Neural progenitor cell (in vitro differentiated cells): ENCODE measurements at regions not wholly inside any gene's neighbourhood (a gene's known extent, or its start where the extent isn't known, plus 50 kb on each side); places are given as distances from the start of the nearest gene placed in this dataset.

Source experiments
- DNase-seq: peaks from one replicate; pipeline ENCODE4 v3.0.0-alpha.2; 2016; ENCODE audit warnings: low spot score
- H2AFZ ChIP-seq: fragments of 200-600 bp; sonication (generic); replicated peaks from 2 replicates; pipeline ENCODE4 v1.6.1; 2016; ENCODE audit warnings: antibody characterized with exemption
- H3F3A ChIP-seq: fragments of 200-600 bp; sonication (generic); 2 replicates; pipeline ENCODE4 v1.6.1; 2016; ENCODE audit warnings: antibody characterized with exemption, low read depth
- H3K27ac ChIP-seq: fragments of 200-600 bp; sonication (generic); 2 replicates; pipeline ENCODE4 v1.5.1; 2016; ENCODE audit warnings: mild to moderate bottlenecking
- H3K27me3 ChIP-seq: fragments of 200-600 bp; sonication (generic); 2 replicates; pipeline ENCODE4 v1.6.1; 2016; ENCODE audit warnings: mild to moderate bottlenecking, moderate library complexity
- H3K36me3 ChIP-seq: fragments of 200-600 bp; sonication (generic); 2 replicates; pipeline ENCODE4 v1.5.1; 2016
- H3K4me1 ChIP-seq: fragments of 200-600 bp; sonication (generic); 2 replicates; pipeline ENCODE4 v1.6.1; 2016; ENCODE audit warnings: mixed run types
- H3K4me2 ChIP-seq: fragments of 200-600 bp; sonication (generic); 2 replicates; pipeline ENCODE4 v1.6.1; 2016
- H3K4me3 ChIP-seq: fragments of 200-600 bp; sonication (generic); 2 replicates; pipeline ENCODE4 v1.5.1; 2016
- H3K79me2 ChIP-seq: fragments of 200-600 bp; sonication (generic); 2 replicates; pipeline ENCODE4 v1.6.1; 2016; ENCODE audit warnings: low read depth
- H3K9ac ChIP-seq: fragments of 200-600 bp; sonication (generic); 2 replicates; pipeline ENCODE4 v1.6.1; 2016
- H3K9me3 ChIP-seq: fragments of 200-600 bp; sonication (generic); 2 replicates; pipeline ENCODE4 v1.5.1; 2016; ENCODE audit warnings: low read depth
- H4K20me1 ChIP-seq: fragments of 200-600 bp; sonication (generic); 2 replicates; pipeline ENCODE4 v1.6.1; 2016; ENCODE audit warnings: low read depth
- H3K27ac Mint-ChIP-seq: 3 replicates; pipeline ENCODE4 v1.8.0; 2021; ENCODE audit warnings: mixed read lengths
- H3K27me3 Mint-ChIP-seq: 2 replicates; pipeline ENCODE4 v1.8.0; 2022; ENCODE audit warnings: low read depth, mild to moderate bottlenecking, inconsistent platforms, moderate library complexity, mixed read lengths; ENCODE audit not compliant: insufficient read depth
- H3K36me3 Mint-ChIP-seq: 3 replicates; pipeline ENCODE4 v1.8.0; 2021; ENCODE audit warnings: mixed read lengths
- H3K4me1 Mint-ChIP-seq: 3 replicates; pipeline ENCODE4 v1.8.0; 2021; ENCODE audit warnings: mixed read lengths
- H3K4me3 Mint-ChIP-seq: 3 replicates; pipeline ENCODE4 v1.8.0; 2021; ENCODE audit warnings: mild to moderate bottlenecking, moderate library complexity, mixed read lengths
- H3K9me3 Mint-ChIP-seq: 3 replicates; pipeline ENCODE4 v1.8.0; 2020; ENCODE audit warnings: mixed read lengths
- EZH2 ChIP-seq: fragments of 200-600 bp; sonication (generic); IDR thresholded peaks from 2 replicates; pipeline ENCODE4 v1.6.1; 2017; ENCODE audit warnings: antibody characterized with exemption, mild to moderate bottlenecking, moderate library complexity
- EZH2phosphoT487 ChIP-seq: fragments of 200-600 bp; sonication (generic); IDR thresholded peaks from 2 replicates; pipeline ENCODE4 v1.6.1; 2017; ENCODE audit warnings: antibody characterized with exemption
- TF ChIP-seq, protein P1 (sequence below): fragments of 200-600 bp; sonication (generic); IDR thresholded peaks from 2 replicates; pipeline ENCODE4 v1.5.1; 2017; ENCODE audit warnings: antibody characterized with exemption, mild to moderate bottlenecking

DNA sequence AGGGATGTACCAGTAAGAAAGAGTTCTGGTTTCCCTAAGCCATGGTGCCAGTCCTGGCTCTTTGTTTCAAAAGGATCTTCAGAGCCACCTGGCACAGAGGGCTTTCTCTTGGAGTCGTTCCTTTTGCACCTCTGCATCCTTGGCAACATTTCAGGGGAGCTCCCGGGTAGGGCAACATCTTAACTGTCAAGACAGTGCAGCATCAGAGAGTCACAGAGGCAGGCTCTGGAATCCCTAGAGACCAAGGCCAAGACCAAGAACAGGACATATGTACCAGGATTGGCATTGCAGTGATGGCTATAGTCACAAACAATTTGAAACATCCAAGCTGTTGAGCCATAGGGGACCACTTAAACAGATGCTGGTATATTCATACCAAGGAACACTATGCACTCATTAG lies 129.4 kb upstream of the ADPGK start:
- Histone ChIP-seq H3K9ac (no peak overlapping the region), H3K4me3 (no peak overlapping the region), H2AFZ (no peak overlapping the region), H3K4me2 (no peak overlapping the region), H3K79me2 (no peaks in the 10 kb centered on the region), H3K27ac (no peak overlapping the region), H3F3A (no peaks in the 10 kb centered on the region), H3K36me3 (no peaks in the 10 kb centered on the region), H4K20me1 (no peaks in the 10 kb centered on the region), H3K9me3 (no peaks in the 10 kb centered on the region), H3K27me3 (no peaks in the 10 kb centered on the region), H3K4me1 (no peaks in the 10 kb centered on the region)
- TF ChIP-seq, protein P1, sequence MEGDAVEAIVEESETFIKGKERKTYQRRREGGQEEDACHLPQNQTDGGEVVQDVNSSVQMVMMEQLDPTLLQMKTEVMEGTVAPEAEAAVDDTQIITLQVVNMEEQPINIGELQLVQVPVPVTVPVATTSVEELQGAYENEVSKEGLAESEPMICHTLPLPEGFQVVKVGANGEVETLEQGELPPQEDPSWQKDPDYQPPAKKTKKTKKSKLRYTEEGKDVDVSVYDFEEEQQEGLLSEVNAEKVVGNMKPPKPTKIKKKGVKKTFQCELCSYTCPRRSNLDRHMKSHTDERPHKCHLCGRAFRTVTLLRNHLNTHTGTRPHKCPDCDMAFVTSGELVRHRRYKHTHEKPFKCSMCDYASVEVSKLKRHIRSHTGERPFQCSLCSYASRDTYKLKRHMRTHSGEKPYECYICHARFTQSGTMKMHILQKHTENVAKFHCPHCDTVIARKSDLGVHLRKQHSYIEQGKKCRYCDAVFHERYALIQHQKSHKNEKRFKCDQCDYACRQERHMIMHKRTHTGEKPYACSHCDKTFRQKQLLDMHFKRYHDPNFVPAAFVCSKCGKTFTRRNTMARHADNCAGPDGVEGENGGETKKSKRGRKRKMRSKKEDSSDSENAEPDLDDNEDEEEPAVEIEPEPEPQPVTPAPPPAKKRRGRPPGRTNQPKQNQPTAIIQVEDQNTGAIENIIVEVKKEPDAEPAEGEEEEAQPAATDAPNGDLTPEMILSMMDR: no peak
- no peak for TF ChIP-seq EZH2
- no peak for TF ChIP-seq EZH2phosphoT487
- Mint-ChIP-seq H3K36me3 (no peaks in the 10 kb centered on the region), H3K27ac (no peak overlapping the region), H3K27me3 (no peaks in the 10 kb centered on the region), H3K4me3 (no peak overlapping the region), H3K4me1 (no peaks in the 10 kb centered on the region), H3K9me3 (no peaks in the 10 kb centered on the region)
- DNase-seq: no peak

DNA sequence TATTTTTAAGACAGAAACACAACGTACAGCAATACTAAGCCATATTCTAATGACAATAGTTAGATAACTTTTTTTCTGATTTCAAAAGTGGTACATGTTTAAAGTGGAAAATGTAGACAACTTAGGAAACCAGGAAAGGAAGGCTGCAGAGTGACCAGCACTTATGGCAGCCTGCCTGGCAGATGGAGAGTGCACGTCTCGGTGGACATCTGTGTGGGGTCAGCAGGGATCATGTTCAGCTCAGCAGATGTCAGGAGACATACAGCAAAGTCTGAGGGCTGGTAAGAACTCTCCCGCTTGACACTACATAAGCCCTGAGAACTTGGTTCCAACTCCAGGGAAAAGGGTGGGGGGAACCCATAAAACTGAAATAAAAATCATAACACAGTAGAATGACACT lies 128.6 kb upstream of the ADPGK start:
- no peaks in the 10 kb centered on the region for H3K4me1 ChIP-seq
- Mint-ChIP-seq H3K4me3 (no peak overlapping the region), H3K4me1 (no peaks in the 10 kb centered on the region), H3K27me3 (no peaks in the 10 kb centered on the region), H3K36me3 (no peaks in the 10 kb centered on the region), H3K9me3 (no peaks in the 10 kb centered on the region), H3K27ac (no peak overlapping the region)
- no peak for DNase-seq
- no peak for TF ChIP-seq EZH2phosphoT487
- TF ChIP-seq EZH2: no peak
- TF ChIP-seq, protein P1: no peak
- H4K20me1 ChIP-seq: no peaks in the 10 kb centered on the region
- H2AFZ ChIP-seq: no peak overlapping the region
- H3F3A ChIP-seq: no peaks in the 10 kb centered on the region
- no peaks in the 10 kb centered on the region for H3K9me3 ChIP-seq
- H3K36me3 ChIP-seq: no peaks in the 10 kb centered on the region
- H3K27ac ChIP-seq: no peak overlapping the region
- H3K4me3 ChIP-seq: no peak overlapping the region
- H3K27me3 ChIP-seq: no peaks in the 10 kb centered on the region
- H3K4me2 ChIP-seq: no peak overlapping the region
- no peak overlapping the region for H3K9ac ChIP-seq
- no peaks in the 10 kb centered on the region for H3K79me2 ChIP-seq

DNA sequence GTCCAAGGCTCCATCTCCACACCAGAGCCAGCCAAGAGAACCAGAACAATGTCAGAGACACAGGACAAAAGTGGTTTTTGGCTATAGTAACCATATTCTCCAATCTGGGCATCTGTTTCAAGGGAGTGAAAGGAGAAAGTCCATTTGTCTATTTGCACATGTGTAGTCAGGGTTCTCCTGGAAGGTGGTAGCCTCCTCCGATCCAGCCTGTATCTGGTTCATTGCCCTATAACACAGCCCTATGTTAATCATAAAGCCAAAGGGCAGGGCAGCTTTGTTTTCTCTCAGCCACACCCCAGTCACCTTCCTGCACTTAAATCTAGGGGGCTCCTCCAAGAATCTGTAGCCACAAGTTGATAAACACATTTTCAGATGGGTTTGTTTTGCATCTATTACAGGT lies 128.1 kb upstream of the ADPGK start:
- no peak overlapping the region for H3K27ac ChIP-seq
- Mint-ChIP-seq H3K36me3 (no peaks in the 10 kb centered on the region), H3K4me1 (no peaks in the 10 kb centered on the region), H3K27me3 (no peaks in the 10 kb centered on the region), H3K4me3 (no peak overlapping the region), H3K27ac (no peak overlapping the region), H3K9me3 (no peaks in the 10 kb centered on the region)
- H4K20me1 ChIP-seq: no peaks in the 10 kb centered on the region
- DNase-seq: no peak
- no peak overlapping the region for H3K9ac ChIP-seq
- H3K79me2 ChIP-seq: no peaks in the 10 kb centered on the region
- H3K9me3 ChIP-seq: no peaks in the 10 kb centered on the region
- no peak overlapping the region for H3K4me3 ChIP-seq
- TF ChIP-seq EZH2 (no peak), EZH2phosphoT487 (no peak)
- TF ChIP-seq, protein P1: no peak
- H3K4me2 ChIP-seq: no peak overlapping the region
- H3K36me3 ChIP-seq: no peaks in the 10 kb centered on the region
- H3K27me3 ChIP-seq: no peaks in the 10 kb centered on the region
- no peak overlapping the region for H2AFZ ChIP-seq
- no peaks in the 10 kb centered on the region for H3K4me1 ChIP-seq
- H3F3A ChIP-seq: no peaks in the 10 kb centered on the region

DNA sequence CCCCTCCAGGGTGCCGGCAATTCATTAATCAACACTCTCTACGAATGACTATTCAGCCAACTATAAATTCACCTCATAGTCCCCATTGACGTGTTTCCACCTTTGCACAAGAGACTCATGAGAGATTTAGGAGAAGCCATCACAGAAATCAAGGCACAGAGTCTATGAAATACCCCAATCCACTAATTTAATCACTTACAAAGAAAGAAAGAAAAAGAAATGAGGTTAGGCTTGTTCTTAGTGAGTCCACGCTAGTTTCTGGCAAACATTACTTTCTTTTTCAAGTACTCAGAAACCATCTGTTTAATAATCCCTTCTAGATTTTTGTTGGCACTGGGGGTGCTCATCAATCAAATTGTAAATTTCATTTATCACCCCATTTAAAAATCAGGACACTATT lies 125.2 kb upstream of the ADPGK start:
- H3F3A ChIP-seq: no peaks in the 10 kb centered on the region
- Mint-ChIP-seq H3K27ac (no peak overlapping the region), H3K4me3 (no peak overlapping the region), H3K9me3 (no peaks in the 10 kb centered on the region), H3K27me3 (no peaks in the 10 kb centered on the region), H3K4me1 (no peaks in the 10 kb centered on the region), H3K36me3 (no peaks in the 10 kb centered on the region)
- H2AFZ ChIP-seq: no peak overlapping the region
- no peaks in the 10 kb centered on the region for H3K79me2 ChIP-seq
- no peak for TF ChIP-seq EZH2
- TF ChIP-seq EZH2phosphoT487: no peak
- TF ChIP-seq, protein P1: no peak
- H3K4me2 ChIP-seq: no peak overlapping the region
- H3K36me3 ChIP-seq: no peaks in the 10 kb centered on the region
- no peaks in the 10 kb centered on the region for H3K9me3 ChIP-seq
- H3K4me1 ChIP-seq: no peaks in the 10 kb centered on the region
- DNase-seq: no peak
- no peaks in the 10 kb centered on the region for H4K20me1 ChIP-seq
- no peak overlapping the region for H3K4me3 ChIP-seq
- no peak overlapping the region for H3K9ac ChIP-seq
- H3K27me3 ChIP-seq: no peaks in the 10 kb centered on the region
- H3K27ac ChIP-seq: no peak overlapping the region
